ENCODE measurements at regions not wholly inside any gene's neighbourhood (a gene's known extent, or its start where the extent isn't known, plus 50 kb on each side); places are given as distances from the start of the nearest gene placed in this dataset.

GRCh38 chr18:60925892-60926291 lies 407.3 kb upstream of the CDH20 start:
- H3K4me3 ChIP-seq (ENCODE audit: low read length) = no peak overlapping the region
- peaks cover 11% of the 10 kb centered on the region for H3K4me1 ChIP-seq (ENCODE audit: control insufficient read depth, insufficient read depth, low read length)
- no peaks in the 10 kb centered on the region for H3K27me3 ChIP-seq (replicated peaks; ENCODE audit: control insufficient read depth, insufficient read depth, low read length)
- no peaks in the 10 kb centered on the region for H3K36me3 ChIP-seq (ENCODE audit: control insufficient read depth, insufficient read depth, low read length, severe bottlenecking)
- no peaks in the 10 kb centered on the region for H3K9me3 ChIP-seq (ENCODE audit: control insufficient read depth, low read length)
- no peak for DNase-seq (ENCODE audit: low read depth)
- H3K9ac ChIP-seq (ENCODE audit: low read length) = no peak overlapping the region

GRCh38 chr18:60929966-60930365 lies 403.3 kb upstream of the CDH20 start:
- Histone ChIP-seq H3K9me3 (ENCODE audit: control insufficient read depth, low read length) (no peaks in the 10 kb centered on the region), H3K27me3 (replicated peaks; ENCODE audit: control insufficient read depth, insufficient read depth, low read length) (no peaks in the 10 kb centered on the region), H3K36me3 (ENCODE audit: control insufficient read depth, insufficient read depth, low read length, severe bottlenecking) (no peaks in the 10 kb centered on the region), H3K9ac (ENCODE audit: low read length) (no peak overlapping the region), H3K4me3 (ENCODE audit: low read length) (no peak overlapping the region), H3K4me1 (ENCODE audit: control insufficient read depth, insufficient read depth, low read length) (peaks cover 3% of the 10 kb centered on the region)
- DNase-seq (ENCODE audit: low read depth) = no peak

- Histone ChIP-seq H3K9ac (ENCODE audit: low read length) (no peak overlapping the region), H3K4me3 (ENCODE audit: low read length) (peak overlapping the region; percentile 14), H3K9me3 (ENCODE audit: control insufficient read depth, low read length) (no peaks in the 10 kb centered on the region), H3K4me1 (ENCODE audit: control insufficient read depth, insufficient read depth, low read length) (peaks cover 11% of the 10 kb centered on the region), H3K36me3 (ENCODE audit: control insufficient read depth, insufficient read depth, low read length, severe bottlenecking) (no peaks in the 10 kb centered on the region), H3K27me3 (replicated peaks; ENCODE audit: control insufficient read depth, insufficient read depth, low read length) (no peaks in the 10 kb centered on the region)
- peak; percentile 76 for DNase-seq (ENCODE audit: low read depth)
Observed at GRCh38 chr18:60935041-60935910, 398.0 kb upstream of the CDH20 start.

- H3K36me3 ChIP-seq (ENCODE audit: control insufficient read depth, insufficient read depth, low read length, severe bottlenecking) = no peaks in the 10 kb centered on the region
- H3K27me3 ChIP-seq (replicated peaks; ENCODE audit: control insufficient read depth, insufficient read depth, low read length) = no peaks in the 10 kb centered on the region
- no peak for DNase-seq (ENCODE audit: low read depth)
- H3K9me3 ChIP-seq (ENCODE audit: control insufficient read depth, low read length) = no peaks in the 10 kb centered on the region
- no peak overlapping the region for H3K9ac ChIP-seq (ENCODE audit: low read length)
- H3K4me1 ChIP-seq (ENCODE audit: control insufficient read depth, insufficient read depth, low read length) = peaks cover 11% of the 10 kb centered on the region
- H3K4me3 ChIP-seq (ENCODE audit: low read length) = no peak overlapping the region
Observed at GRCh38 chr18:60936101-60936500, 397.1 kb upstream of the CDH20 start.

GRCh38 chr18:60943297-60943696 lies 389.9 kb upstream of the CDH20 start:
- H3K9ac ChIP-seq (ENCODE audit: low read length) = no peak overlapping the region
- H3K27me3 ChIP-seq (replicated peaks; ENCODE audit: control insufficient read depth, insufficient read depth, low read length) = no peaks in the 10 kb centered on the region
- no peaks in the 10 kb centered on the region for H3K9me3 ChIP-seq (ENCODE audit: control insufficient read depth, low read length)

GRCh38 chr18:60950634-60951033 lies 382.6 kb upstream of the CDH20 start:
- Histone ChIP-seq H3K4me3 (ENCODE audit: low read length) (no peak overlapping the region), H3K27me3 (replicated peaks; ENCODE audit: control insufficient read depth, insufficient read depth, low read length) (no peaks in the 10 kb centered on the region), H3K4me1 (ENCODE audit: control insufficient read depth, insufficient read depth, low read length) (no peaks in the 10 kb centered on the region), H3K9me3 (ENCODE audit: control insufficient read depth, low read length) (no peaks in the 10 kb centered on the region), H3K36me3 (ENCODE audit: control insufficient read depth, insufficient read depth, low read length, severe bottlenecking) (no peaks in the 10 kb centered on the region), H3K9ac (ENCODE audit: low read length) (no peak overlapping the region)
- no peak for DNase-seq (ENCODE audit: low read depth)

More at GRCh38 chr18:60943297-60943696, 389.9 kb upstream of the CDH20 start:
- Histone ChIP-seq H3K4me3 (ENCODE audit: low read length) (no peak overlapping the region), H3K36me3 (ENCODE audit: control insufficient read depth, insufficient read depth, low read length, severe bottlenecking) (no peaks in the 10 kb centered on the region), H3K4me1 (ENCODE audit: control insufficient read depth, insufficient read depth, low read length) (no peaks in the 10 kb centered on the region)
- no peak for DNase-seq (ENCODE audit: low read depth)

- no peaks in the 10 kb centered on the region for H3K36me3 ChIP-seq (ENCODE audit: control insufficient read depth, insufficient read depth, low read length, severe bottlenecking)
- no peak overlapping the region for H3K9ac ChIP-seq (ENCODE audit: low read length)
- DNase-seq (ENCODE audit: low read depth) = no peak
- no peaks in the 10 kb centered on the region for H3K9me3 ChIP-seq (ENCODE audit: control insufficient read depth, low read length)
- H3K4me1 ChIP-seq (ENCODE audit: control insufficient read depth, insufficient read depth, low read length) = no peaks in the 10 kb centered on the region
- no peak overlapping the region for H3K4me3 ChIP-seq (ENCODE audit: low read length)
- H3K27me3 ChIP-seq (replicated peaks; ENCODE audit: control insufficient read depth, insufficient read depth, low read length) = no peaks in the 10 kb centered on the region
Observed at GRCh38 chr18:60951091-60951490, 382.1 kb upstream of the CDH20 start.

GRCh38 chr18:60962625-60963024 lies 370.6 kb upstream of the CDH20 start:
- no peaks in the 10 kb centered on the region for H3K4me1 ChIP-seq (ENCODE audit: control insufficient read depth, insufficient read depth, low read length)
- H3K4me3 ChIP-seq (ENCODE audit: low read length) = no peak overlapping the region
- no peaks in the 10 kb centered on the region for H3K27me3 ChIP-seq (replicated peaks; ENCODE audit: control insufficient read depth, insufficient read depth, low read length)
- peaks cover 3% of the 10 kb centered on the region for H3K9me3 ChIP-seq (ENCODE audit: control insufficient read depth, low read length)
- DNase-seq (ENCODE audit: low read depth) = no peak
- no peak overlapping the region for H3K9ac ChIP-seq (ENCODE audit: low read length)
- no peaks in the 10 kb centered on the region for H3K36me3 ChIP-seq (ENCODE audit: control insufficient read depth, insufficient read depth, low read length, severe bottlenecking)

GRCh38 chr18:60965856-60966255 lies 367.4 kb upstream of the CDH20 start:
- H3K9me3 ChIP-seq (ENCODE audit: control insufficient read depth, low read length) = peaks cover 7% of the 10 kb centered on the region
- no peak for DNase-seq (ENCODE audit: low read depth)
- no peaks in the 10 kb centered on the region for H3K27me3 ChIP-seq (replicated peaks; ENCODE audit: control insufficient read depth, insufficient read depth, low read length)

GRCh38 chr18:60966876-60967275 lies 366.4 kb upstream of the CDH20 start:
- Histone ChIP-seq H3K9ac (ENCODE audit: low read length) (no peak overlapping the region), H3K4me3 (ENCODE audit: low read length) (no peak overlapping the region), H3K9me3 (ENCODE audit: control insufficient read depth, low read length) (peaks cover 7% of the 10 kb centered on the region), H3K36me3 (ENCODE audit: control insufficient read depth, insufficient read depth, low read length, severe bottlenecking) (no peaks in the 10 kb centered on the region), H3K4me1 (ENCODE audit: control insufficient read depth, insufficient read depth, low read length) (no peaks in the 10 kb centered on the region), H3K27me3 (replicated peaks; ENCODE audit: control insufficient read depth, insufficient read depth, low read length) (no peaks in the 10 kb centered on the region)
- DNase-seq (ENCODE audit: low read depth) = no peak

More at GRCh38 chr18:60965856-60966255, 367.4 kb upstream of the CDH20 start:
- Histone ChIP-seq H3K36me3 (ENCODE audit: control insufficient read depth, insufficient read depth, low read length, severe bottlenecking) (no peaks in the 10 kb centered on the region), H3K4me1 (ENCODE audit: control insufficient read depth, insufficient read depth, low read length) (no peaks in the 10 kb centered on the region), H3K9ac (ENCODE audit: low read length) (no peak overlapping the region), H3K4me3 (ENCODE audit: low read length) (no peak overlapping the region)

- Histone ChIP-seq H3K9me3 (ENCODE audit: control insufficient read depth, low read length) (no peaks in the 10 kb centered on the region), H3K36me3 (ENCODE audit: control insufficient read depth, insufficient read depth, low read length, severe bottlenecking) (no peaks in the 10 kb centered on the region), H3K27me3 (replicated peaks; ENCODE audit: control insufficient read depth, insufficient read depth, low read length) (no peaks in the 10 kb centered on the region), H3K4me1 (ENCODE audit: control insufficient read depth, insufficient read depth, low read length) (peaks cover 4% of the 10 kb centered on the region), H3K4me3 (ENCODE audit: low read length) (no peak overlapping the region), H3K9ac (ENCODE audit: low read length) (no peak overlapping the region)
- DNase-seq (ENCODE audit: low read depth) = no peak
Observed at GRCh38 chr18:60975420-60975819, 357.8 kb upstream of the CDH20 start.

- peaks cover 4% of the 10 kb centered on the region for H3K4me1 ChIP-seq (ENCODE audit: control insufficient read depth, insufficient read depth, low read length)
- no peaks in the 10 kb centered on the region for H3K9me3 ChIP-seq (ENCODE audit: control insufficient read depth, low read length)
- H3K9ac ChIP-seq (ENCODE audit: low read length) = no peak overlapping the region
- no peaks in the 10 kb centered on the region for H3K27me3 ChIP-seq (replicated peaks; ENCODE audit: control insufficient read depth, insufficient read depth, low read length)
- H3K4me3 ChIP-seq (ENCODE audit: low read length) = no peak overlapping the region
- DNase-seq (ENCODE audit: low read depth) = no peak
- H3K36me3 ChIP-seq (ENCODE audit: control insufficient read depth, insufficient read depth, low read length, severe bottlenecking) = no peaks in the 10 kb centered on the region
Observed at GRCh38 chr18:60976976-60977375, 356.3 kb upstream of the CDH20 start.

Measured in adipocyte (in vitro differentiated cells).